ENCODE measurements at regions not wholly inside any gene's neighbourhood (a gene's known extent, or its start where the extent isn't known, plus 50 kb on each side); places are given as distances from the start of the nearest gene placed in this dataset.

DNA sequence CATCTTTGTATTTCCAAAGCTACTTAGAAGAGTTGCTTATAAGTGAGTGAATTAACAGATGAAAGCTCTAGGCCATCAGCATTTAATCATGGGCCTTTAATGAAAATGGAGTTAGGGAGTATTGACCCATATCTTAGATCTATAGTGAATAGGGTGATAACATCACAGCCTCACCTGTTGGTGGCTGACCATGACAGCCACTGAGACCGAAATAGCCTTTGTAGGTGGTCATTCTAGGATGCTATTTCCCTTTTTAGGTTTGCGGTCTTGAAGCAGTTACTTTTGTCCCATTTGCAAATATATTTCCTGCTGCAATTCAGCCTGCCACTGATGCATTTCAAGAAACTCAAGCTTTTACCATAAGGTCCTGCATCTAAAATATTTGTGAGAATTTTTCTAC, 410.1 kb upstream of the LYPLAL1 start:
- no peak for DNase-seq (ENCODE audit: low spot score)
- Histone ChIP-seq H3K4me1 (no peaks in the 10 kb centered on the region), H3K4me3 (no peak overlapping the region), H3K27ac (no peak overlapping the region), H3K27me3 (no peaks in the 10 kb centered on the region), H3K36me3 (no peaks in the 10 kb centered on the region), H3K9me3 (no peaks in the 10 kb centered on the region)
- TF ChIP-seq, protein P1, sequence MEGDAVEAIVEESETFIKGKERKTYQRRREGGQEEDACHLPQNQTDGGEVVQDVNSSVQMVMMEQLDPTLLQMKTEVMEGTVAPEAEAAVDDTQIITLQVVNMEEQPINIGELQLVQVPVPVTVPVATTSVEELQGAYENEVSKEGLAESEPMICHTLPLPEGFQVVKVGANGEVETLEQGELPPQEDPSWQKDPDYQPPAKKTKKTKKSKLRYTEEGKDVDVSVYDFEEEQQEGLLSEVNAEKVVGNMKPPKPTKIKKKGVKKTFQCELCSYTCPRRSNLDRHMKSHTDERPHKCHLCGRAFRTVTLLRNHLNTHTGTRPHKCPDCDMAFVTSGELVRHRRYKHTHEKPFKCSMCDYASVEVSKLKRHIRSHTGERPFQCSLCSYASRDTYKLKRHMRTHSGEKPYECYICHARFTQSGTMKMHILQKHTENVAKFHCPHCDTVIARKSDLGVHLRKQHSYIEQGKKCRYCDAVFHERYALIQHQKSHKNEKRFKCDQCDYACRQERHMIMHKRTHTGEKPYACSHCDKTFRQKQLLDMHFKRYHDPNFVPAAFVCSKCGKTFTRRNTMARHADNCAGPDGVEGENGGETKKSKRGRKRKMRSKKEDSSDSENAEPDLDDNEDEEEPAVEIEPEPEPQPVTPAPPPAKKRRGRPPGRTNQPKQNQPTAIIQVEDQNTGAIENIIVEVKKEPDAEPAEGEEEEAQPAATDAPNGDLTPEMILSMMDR (IDR thresholded peaks at IDR 0.05) = no peak

GRCh38 chr1:218765753-218766152, 407.9 kb upstream of the LYPLAL1 start:
- TF ChIP-seq, protein P1 (IDR thresholded peaks at IDR 0.05) = no peak
- Histone ChIP-seq H3K4me3 (no peak overlapping the region), H3K27ac (no peak overlapping the region), H3K9me3 (no peaks in the 10 kb centered on the region), H3K27me3 (no peaks in the 10 kb centered on the region), H3K36me3 (no peaks in the 10 kb centered on the region), H3K4me1 (no peaks in the 10 kb centered on the region)
- DNase-seq (ENCODE audit: low spot score) = no peak

GRCh38 chr1:218771931-218772330, 401.7 kb upstream of the LYPLAL1 start:
- Histone ChIP-seq H3K4me1 (peaks cover 0 to 5% of the 10 kb centered on the region in 2 donors), H3K27me3 (no peaks in the 10 kb centered on the region), H3K9me3 (no peaks in the 10 kb centered on the region), H3K27ac (no peak overlapping the region), H3K4me3 (no peak overlapping the region), H3K36me3 (no peaks in the 10 kb centered on the region)
- TF ChIP-seq, protein P1 (IDR thresholded peaks at IDR 0.05) = no peak
- no peak for DNase-seq (ENCODE audit: low spot score)

DNA sequence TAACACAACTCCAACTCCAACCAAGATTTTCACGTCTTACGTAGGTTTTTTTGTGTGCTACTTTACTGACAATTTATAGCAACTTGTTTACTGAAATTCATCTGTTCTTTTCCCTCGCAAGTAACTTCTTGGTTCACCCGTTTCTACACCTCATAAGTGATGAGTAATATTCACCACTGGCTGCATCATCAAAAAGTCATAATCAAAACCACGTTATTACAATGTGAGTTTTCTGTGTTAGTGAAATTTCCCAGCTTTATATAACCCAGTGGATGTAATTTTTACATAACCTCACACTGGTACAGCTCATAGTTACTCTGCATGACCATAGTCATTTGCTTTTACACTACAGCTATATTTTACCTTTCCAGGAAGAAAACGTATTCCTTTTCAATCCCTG, 401.1 kb upstream of the LYPLAL1 start:
- TF ChIP-seq, protein P1 (IDR thresholded peaks at IDR 0.05) = no peak
- no peaks in the 10 kb centered on the region for H3K36me3 ChIP-seq

DNA sequence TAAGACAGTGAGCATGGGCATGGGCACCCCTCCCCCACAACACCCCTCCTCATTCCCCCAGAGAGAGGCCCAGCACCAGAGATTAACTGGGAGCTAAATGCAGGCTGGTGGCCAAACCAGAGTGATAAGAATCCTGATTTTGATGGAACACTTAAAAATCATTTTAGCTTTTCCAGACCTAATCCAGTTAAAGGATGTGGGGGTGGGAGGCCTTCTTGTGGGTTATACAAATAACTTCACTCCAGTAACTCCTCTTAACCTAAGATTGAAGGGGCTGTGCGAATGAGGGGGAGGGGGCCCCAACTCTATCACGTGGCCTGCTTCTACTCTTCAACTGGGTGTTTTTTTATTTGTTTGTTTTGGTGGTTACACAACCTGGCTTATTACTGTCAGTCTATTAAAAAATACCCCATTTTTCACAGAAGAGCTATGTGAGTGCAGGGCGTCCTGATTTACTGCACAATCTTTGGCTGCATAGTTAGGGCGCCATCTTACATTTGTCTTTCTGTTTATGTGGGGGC, 398.1 kb upstream of the LYPLAL1 start:
- no peak for DNase-seq (ENCODE audit: low spot score)
- no peak overlapping the region for H3K4me3 ChIP-seq
- no peak overlapping the region for H3K27ac ChIP-seq
- no peaks in the 10 kb centered on the region for H3K9me3 ChIP-seq
- H3K27me3 ChIP-seq = no peaks in the 10 kb centered on the region
- peaks cover 0 to 5% of the 10 kb centered on the region in 2 donors for H3K4me1 ChIP-seq
- H3K36me3 ChIP-seq = no peaks in the 10 kb centered on the region
- TF ChIP-seq, protein P1 (IDR thresholded peaks at IDR 0.05) = no peak

More for the DNA sequence above, 401.1 kb upstream of the LYPLAL1 start:
- H3K27me3 ChIP-seq = no peaks in the 10 kb centered on the region
- no peaks in the 10 kb centered on the region for H3K9me3 ChIP-seq
- no peak overlapping the region for H3K4me3 ChIP-seq
- peaks cover 0 to 5% of the 10 kb centered on the region in 2 donors for H3K4me1 ChIP-seq
- DNase-seq (ENCODE audit: low spot score) = no peak
- H3K27ac ChIP-seq = no peak overlapping the region
